Esophagus muscularis mucosa (tissue), 3 donors: ENCODE measurements at regions not wholly inside any gene's neighbourhood (a gene's known extent, or its start where the extent isn't known, plus 50 kb on each side); places are given as distances from the start of the nearest gene placed in this dataset.

Experiments
- CTCF ChIP-seq, 3 experiments: fragments of 200-600 bp in 2 of 3; fragments of 450-650 bp in 1 of 3; sonication (generic) in 2 of 3; IDR thresholded peaks; one replicate each; pipeline ENCODE4 v1.5.1; 2017 to 2019; ENCODE audit warnings: antibody characterized with exemption in 3 of 3, mild to moderate bottlenecking in 2 of 3, moderate library complexity in 1 of 3
- POLR2A ChIP-seq: fragments of 450-650 bp; IDR thresholded peaks from one replicate; pipeline ENCODE4 v1.6.1; 2017; ENCODE audit warnings: antibody characterized with exemption, moderate library complexity, mild to moderate bottlenecking, low read depth

DNA sequence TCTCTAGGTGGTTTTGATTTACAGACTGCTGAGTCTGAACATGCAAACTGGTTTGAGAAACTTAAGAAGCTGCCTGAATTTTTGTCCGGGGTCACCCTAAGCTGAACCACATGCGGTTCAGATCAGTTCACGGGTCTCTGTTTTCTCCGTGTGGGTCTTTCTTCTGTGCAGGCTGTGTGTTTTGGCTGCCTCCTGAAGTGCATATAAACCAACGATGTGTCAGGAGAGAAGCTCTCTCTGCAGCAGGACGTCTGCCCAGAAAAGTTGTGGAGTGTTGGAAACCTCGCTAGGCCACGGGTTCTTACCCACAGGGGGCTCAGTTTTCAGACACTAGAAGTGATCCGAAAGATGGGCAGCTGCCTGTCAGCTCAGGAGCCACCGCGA is 364.2 kb downstream of the IRX2 start:
- no peak for TF ChIP-seq CTCF (IDR thresholded peaks at IDR 0.05)
- no peak for TF ChIP-seq POLR2A
